HEK293 (cell line): ENCODE measurements at regions not wholly inside any gene's neighbourhood (a gene's known extent, or its start where the extent isn't known, plus 50 kb on each side); places are given as distances from the start of the nearest gene placed in this dataset.

Source experiments
- CTCF ChIA-PET: fragments of 350-600 bp; formaldehyde crosslinking; extraction: SDS; loops from one replicate; lab custom pipeline; 2021; ENCODE audit warnings: antibody characterized with exemption; lab: Yijun Ruan, JAX
- POLR2A ChIA-PET: fragments of 300-600 bp; formaldehyde crosslinking; extraction: SDS; loops from one replicate; lab custom pipeline; 2020; ENCODE audit warnings: antibody characterized with exemption, inconsistent platforms; lab: Yijun Ruan, JAX
- H3K27ac ChIP-seq: fragments of 200-500 bp; sonication (Bioruptor generic); 2 replicates; pipeline ENCODE4 v1.5.1; 2014; ENCODE audit warnings: low read depth, low read length, control low read depth, inconsistent platforms; ENCODE audit errors: extremely low read depth
- H3K36me3 ChIP-seq, 2 experiments: fragments of 200-500 bp in 1 of 2; sonication (Bioruptor generic) in 1 of 2; 1 replicate in 1 of 2; 2 replicates in 1 of 2; pipeline ENCODE4 v1.5.1; 2014 to 2017; ENCODE audit warnings: inconsistent platforms in 2 of 2, low read length in 2 of 2; ENCODE audit not compliant: control insufficient read depth in 2 of 2, insufficient read depth in 1 of 2
- H3K4me1 ChIP-seq: fragments of 200-500 bp; sonication (Bioruptor generic); 2 replicates; pipeline ENCODE4 v1.5.1; 2014; ENCODE audit warnings: mild to moderate bottlenecking, low read length, inconsistent platforms; ENCODE audit not compliant: control insufficient read depth, insufficient read depth
- H3K4me3 ChIP-seq: 2 replicates; pipeline ENCODE4 v1.5.1; 2011; ENCODE audit warnings: low read depth, mild to moderate bottlenecking, control low read depth, low read length, moderate library complexity
- H3K9me3 ChIP-seq: fragments of 200-500 bp; sonication (Bioruptor generic); 2 replicates; pipeline ENCODE4 v1.5.1; 2014; ENCODE audit warnings: low read depth, low read length, inconsistent platforms; ENCODE audit not compliant: control insufficient read depth, insufficient read depth
- AEBP2 ChIP-seq: fragments of 450-650 bp; formaldehyde crosslinking; IDR thresholded peaks from 2 replicates; pipeline ENCODE4 v1.5.1; 2016; ENCODE audit warnings: missing biosample characterization, missing genetic modification characterization, borderline replicate concordance
- INSM2 ChIP-seq: fragments of 450-650 bp; formaldehyde crosslinking; IDR thresholded peaks from 2 replicates; pipeline ENCODE4 v1.5.1; 2016; ENCODE audit warnings: missing biosample characterization, missing genetic modification characterization
- PRDM4 ChIP-seq: fragments of 450-650 bp; formaldehyde crosslinking; IDR thresholded peaks from 2 replicates; pipeline ENCODE4 v1.5.1; 2017; ENCODE audit warnings: missing biosample characterization, missing genetic modification characterization
- REST ChIP-seq: fragments of 450-650 bp; formaldehyde crosslinking; IDR thresholded peaks from 2 replicates; pipeline ENCODE4 v1.5.1; 2016; ENCODE audit warnings: missing biosample characterization, missing genetic modification characterization
- ZBTB21 ChIP-seq: fragments of 450-650 bp; formaldehyde crosslinking; IDR thresholded peaks from 2 replicates; pipeline ENCODE4 v1.5.1; 2017; ENCODE audit warnings: missing biosample characterization, missing genetic modification characterization
- ZFP37 ChIP-seq: fragments of 450-650 bp; formaldehyde crosslinking; IDR thresholded peaks from 2 replicates; pipeline ENCODE4 v1.5.1; 2016; ENCODE audit warnings: missing biosample characterization, missing genetic modification characterization
- ZFP41 ChIP-seq: fragments of 450-650 bp; formaldehyde crosslinking; IDR thresholded peaks from 2 replicates; pipeline ENCODE4 v1.5.1; 2016; ENCODE audit warnings: missing biosample characterization, missing genetic modification characterization, borderline replicate concordance
- ZNF132 ChIP-seq: fragments of 450-650 bp; formaldehyde crosslinking; IDR thresholded peaks from 2 replicates; pipeline ENCODE4 v1.5.1; 2017; ENCODE audit warnings: missing biosample characterization, missing genetic modification characterization, borderline replicate concordance
- ZNF140 ChIP-seq: fragments of 450-650 bp; formaldehyde crosslinking; IDR thresholded peaks from 2 replicates; pipeline ENCODE4 v1.5.1; 2016; ENCODE audit warnings: missing biosample characterization, missing genetic modification characterization
- ZNF146 ChIP-seq: fragments of 450-650 bp; formaldehyde crosslinking; IDR thresholded peaks from 2 replicates; pipeline ENCODE4 v1.5.1; 2016; ENCODE audit warnings: missing biosample characterization, missing genetic modification characterization
- ZNF23 ChIP-seq: fragments of 450-650 bp; formaldehyde crosslinking; IDR thresholded peaks from 2 replicates; pipeline ENCODE4 v1.5.1; 2016; ENCODE audit warnings: missing biosample characterization, missing genetic modification characterization, borderline replicate concordance
- ZNF280D ChIP-seq: fragments of 450-650 bp; formaldehyde crosslinking; IDR thresholded peaks from 2 replicates; pipeline ENCODE4 v1.5.1; 2016; ENCODE audit warnings: missing biosample characterization, missing genetic modification characterization
- ZNF37A ChIP-seq: fragments of 450-650 bp; IDR thresholded peaks from 2 replicates; pipeline ENCODE4 v1.5.1; 2018; ENCODE audit warnings: missing biosample characterization, missing genetic modification characterization
- ZNF585B ChIP-seq: fragments of 450-650 bp; formaldehyde crosslinking; IDR thresholded peaks from 2 replicates; pipeline ENCODE4 v1.5.1; 2016; ENCODE audit warnings: missing biosample characterization, missing genetic modification characterization
- ZNF600 ChIP-seq: fragments of 450-650 bp; formaldehyde crosslinking; IDR thresholded peaks from 2 replicates; pipeline ENCODE4 v1.5.1; 2016; ENCODE audit warnings: missing biosample characterization, missing genetic modification characterization
- ZNF621 ChIP-seq: fragments of 450-650 bp; formaldehyde crosslinking; IDR thresholded peaks from 2 replicates; pipeline ENCODE4 v1.5.1; 2017; ENCODE audit warnings: missing biosample characterization, missing genetic modification characterization
- ZNF623 ChIP-seq: fragments of 450-650 bp; formaldehyde crosslinking; IDR thresholded peaks from 2 replicates; pipeline ENCODE4 v1.5.1; 2016; ENCODE audit warnings: missing biosample characterization, missing genetic modification characterization
- ZNF654 ChIP-seq: fragments of 450-650 bp; formaldehyde crosslinking; IDR thresholded peaks from 2 replicates; pipeline ENCODE4 v1.5.1; 2016; ENCODE audit warnings: low read depth, missing biosample characterization, missing genetic modification characterization
- ZNF704 ChIP-seq: fragments of 450-650 bp; formaldehyde crosslinking; IDR thresholded peaks from 2 replicates; pipeline ENCODE4 v1.5.1; 2016; ENCODE audit warnings: missing biosample characterization, missing genetic modification characterization
- ZNF776 ChIP-seq: fragments of 450-650 bp; formaldehyde crosslinking; IDR thresholded peaks from 2 replicates; pipeline ENCODE4 v1.5.0; 2017; ENCODE audit warnings: missing biosample characterization, missing genetic modification characterization, borderline replicate concordance
- ZNF791 ChIP-seq: fragments of 450-650 bp; formaldehyde crosslinking; IDR thresholded peaks from 2 replicates; pipeline ENCODE4 v1.5.1; 2016; ENCODE audit warnings: missing biosample characterization, missing genetic modification characterization
- ZSCAN23 ChIP-seq: fragments of 450-650 bp; formaldehyde crosslinking; IDR thresholded peaks from 2 replicates; pipeline ENCODE4 v1.5.1; 2016; ENCODE audit warnings: missing biosample characterization, missing genetic modification characterization

- Histone ChIP-seq H3K4me1 (no peaks in the 10 kb centered on the region), H3K36me3 (no peaks in the 10 kb centered on the region), H3K27ac (no peak overlapping the region), H3K4me3 (no peak overlapping the region)
- POLR2A ChIA-PET: interaction anchor here (0.7 kb wide), 1 partner anchor 18 kb away, joined by 3 read pairs; no protein-coding TSS in a partner anchor
- no peak for TF ChIP-seq ZNF600 (tag by site-specific recombination)
- no peak for TF ChIP-seq ZNF621 (tag by site-specific recombination)
- TF ChIP-seq ZFP37 (tag by site-specific recombination): no peak
- TF ChIP-seq ZNF23 (tag by site-specific recombination): no peak
- TF ChIP-seq PRDM4 (tag by site-specific recombination): no peak
- no peak for TF ChIP-seq ZNF776 (tag by site-specific recombination)
- TF ChIP-seq ZNF791 (tag by site-specific recombination): no peak
- no peak for TF ChIP-seq INSM2 (tag by site-specific recombination)
- TF ChIP-seq ZFP41 (tag by site-specific recombination): no peak
- TF ChIP-seq ZNF623: no peak
- TF ChIP-seq ZNF654 (tag by site-specific recombination): no peak
- TF ChIP-seq ZNF146: no peak
- TF ChIP-seq ZNF585B (tag by site-specific recombination): no peak
- TF ChIP-seq, all 188 proteins: peak for 0
- CTCF ChIA-PET: interaction anchor here (0.7 to 0.9 kb wide), 2 partner anchors 10 to 110 kb away, joined by 3 to 6 read pairs; no protein-coding TSS in a partner anchor
- no peaks in the 10 kb centered on the region for H3K9me3 ChIP-seq
Observed at GRCh38 chr4:95957054-95957453, 117.2 kb downstream of the PDHA2 start.

GRCh38 chr4:95957759-95958158 is 117.9 kb downstream of the PDHA2 start:
- POLR2A ChIA-PET: interaction anchor here (0.7 kb wide), 1 partner anchor 17 kb away, joined by 3 read pairs; no protein-coding TSS in a partner anchor
- no peaks in the 10 kb centered on the region for H3K4me1 ChIP-seq
- H3K36me3 ChIP-seq: no peaks in the 10 kb centered on the region
- CTCF ChIA-PET: interaction anchor here (0.7 kb wide), 1 partner anchor 111 kb away, joined by 6 read pairs; no protein-coding TSS in a partner anchor
- no peak overlapping the region for H3K4me3 ChIP-seq
- no peak overlapping the region for H3K27ac ChIP-seq
- H3K9me3 ChIP-seq: no peaks in the 10 kb centered on the region
- TF ChIP-seq ZNF704 (tag by site-specific recombination): no peak
- TF ChIP-seq AEBP2: no peak
- TF ChIP-seq ZNF37A (tag by site-specific recombination): no peak
- no peak for TF ChIP-seq ZSCAN23 (tag by site-specific recombination)
- no peak for TF ChIP-seq REST
- TF ChIP-seq ZBTB21 (tag by site-specific recombination): no peak
- no peak for TF ChIP-seq ZNF132 (tag by site-specific recombination)
- no peak for TF ChIP-seq ZNF140 (tag by site-specific recombination)
- no peak for TF ChIP-seq ZNF280D (tag by site-specific recombination)
- TF ChIP-seq ZNF791 (tag by site-specific recombination): no peak
